H1 (cell line): ENCODE measurements at regions not wholly inside any gene's neighbourhood (a gene's known extent, or its start where the extent isn't known, plus 50 kb on each side); places are given as distances from the start of the nearest gene placed in this dataset.

ENCODE experiments used
- CREB1 ChIP-seq: IDR thresholded peaks from 2 replicates; pipeline ENCODE4 v1.6.1; 2012; ENCODE audit warnings: inconsistent platforms
- POLR2AphosphoS5 ChIP-seq: IDR thresholded peaks from 2 replicates; pipeline ENCODE4 v1.6.1; 2011; ENCODE audit warnings: low read depth, low read length
- TBP ChIP-seq: IDR thresholded peaks from 2 replicates; pipeline ENCODE4 v1.6.1; 2011; ENCODE audit warnings: low read depth, low read length, improper control_type of control experiment

DNA sequence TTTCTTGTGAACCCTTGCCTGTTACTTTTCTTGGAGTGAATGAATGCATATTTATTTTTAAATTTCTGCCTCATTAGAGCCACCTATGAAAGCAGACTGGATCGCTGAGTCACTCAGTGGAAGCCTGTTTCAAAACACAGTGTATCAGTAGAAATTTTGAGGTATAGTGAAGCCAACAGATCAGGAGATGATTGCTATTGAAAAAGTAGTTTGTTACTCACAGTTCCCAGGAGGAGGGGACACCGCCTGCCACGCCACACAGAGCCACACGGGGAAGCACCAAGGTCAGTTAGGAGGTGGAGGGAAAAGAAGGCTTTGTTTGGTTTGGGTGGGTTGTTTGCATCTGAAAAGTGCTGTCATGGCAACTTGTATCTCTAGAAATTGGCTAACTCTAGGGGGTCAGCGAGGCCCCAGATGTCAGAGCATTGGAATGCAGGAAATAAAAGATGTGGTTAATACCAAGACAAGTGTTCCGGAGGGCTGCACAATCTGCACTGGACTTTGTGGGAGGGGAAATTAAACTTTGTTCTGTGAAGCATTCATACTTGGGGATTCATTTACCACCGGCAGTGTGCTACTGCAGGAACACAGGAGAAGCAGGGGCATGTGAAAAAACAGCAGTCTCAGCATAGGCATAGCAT is 106.4 kb upstream of the SDK1 start:
- TF ChIP-seq CREB1, result no peak
- no peak for TF ChIP-seq TBP
- no peak for TF ChIP-seq POLR2AphosphoS5
